Small intestine (tissue), 7 donors: ENCODE measurements at regions not wholly inside any gene's neighbourhood (a gene's known extent, or its start where the extent isn't known, plus 50 kb on each side); places are given as distances from the start of the nearest gene placed in this dataset.

ENCODE experiments used
- DNase-seq, 2 donors: peaks; one replicate each; pipeline versions ENCODE4 v3.0.0 to v3.0.0-alpha.2; 2013
- FAIRE-seq: peaks from 2 replicates; lab custom pipeline; 2012; peaks lifted over from hg19 to GRCh38; lab: Jason Lieb, UNC
- H3K27ac ChIP-seq, 3 donors: one replicate each; pipeline ENCODE4 v1.5.1; 2013; ENCODE audit warnings: low read length in 2 of 3, mild to moderate bottlenecking in 2 of 3, control low read depth in 1 of 3, inconsistent platforms in 1 of 3, low read depth in 1 of 3, moderate library complexity in 1 of 3
- H3K27me3 ChIP-seq, 3 donors: one replicate each; pipeline ENCODE4 v1.6.1; 2013; ENCODE audit warnings: low read length in 3 of 3, inconsistent platforms in 1 of 3; ENCODE audit not compliant: control insufficient read depth in 3 of 3, insufficient read depth in 3 of 3
- H3K36me3 ChIP-seq, 3 donors: one replicate each; pipeline ENCODE4 v1.6.1; 2013; ENCODE audit warnings: low read length in 3 of 3, inconsistent platforms in 1 of 3, low read depth in 1 of 3, mild to moderate bottlenecking in 1 of 3, moderate library complexity in 1 of 3; ENCODE audit not compliant: control insufficient read depth in 3 of 3, insufficient read depth in 2 of 3
- H3K4me1 ChIP-seq, 3 donors: one replicate each; pipeline ENCODE4 v1.6.1; 2013; ENCODE audit warnings: low read length in 2 of 3, inconsistent platforms in 1 of 3, low read depth in 1 of 3, mild to moderate bottlenecking in 1 of 3, moderate library complexity in 1 of 3; ENCODE audit not compliant: control insufficient read depth in 3 of 3, insufficient read depth in 2 of 3
- H3K4me3 ChIP-seq, 3 donors: one replicate each; pipeline ENCODE4 v1.5.1; 2013; ENCODE audit warnings: low read length in 3 of 3, control low read depth in 1 of 3, inconsistent platforms in 1 of 3, low read depth in 1 of 3, mild to moderate bottlenecking in 1 of 3, moderate library complexity in 1 of 3
- H3K9me3 ChIP-seq, 2 donors: one replicate each; pipeline ENCODE4 v1.6.1; 2013; ENCODE audit warnings: low read depth in 1 of 2, low read length in 1 of 2; ENCODE audit not compliant: control insufficient read depth in 2 of 2, insufficient read depth in 1 of 2
- WGBS, 3 donors: extraction: QIAGEN DNeasy Blood & Tissue Kit; methylation state at CpG; one replicate each; pipeline ENCODE4 v1.1.7; 2013; 5-methylcytosine and 5-hydroxymethylcytosine counted together
- donor health status: healthy with polysubstance abuse.
- donor health status: control.
- donor health status: control.
- donor health status: Bipolar disorder and iron deficiency.
- donor health status: healthy.

DNA sequence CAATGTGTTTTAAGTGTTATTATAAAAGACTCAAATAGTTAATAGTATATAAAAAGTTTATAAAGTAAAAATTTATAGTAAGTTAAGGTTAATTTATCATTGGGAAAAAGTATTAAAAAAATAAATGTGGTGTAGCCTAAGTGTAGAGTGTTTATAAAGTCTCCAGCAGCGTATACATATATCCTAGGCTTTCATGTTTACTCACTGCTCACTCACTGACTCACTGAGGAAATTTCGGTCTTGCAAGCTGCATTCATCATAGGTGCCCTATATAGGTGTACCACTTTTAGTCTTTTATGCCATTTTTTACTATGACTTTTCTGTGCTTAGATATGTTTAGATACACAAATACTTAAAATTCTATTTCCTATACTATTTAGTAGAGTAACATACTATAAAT lies 866.0 kb downstream of the CBLN2 start:
- peaks cover 0 to 2% of the 10 kb centered on the region in 2 donors for H3K9me3 ChIP-seq
- no peak overlapping the region for H3K4me3 ChIP-seq
- no peaks in the 10 kb centered on the region for H3K36me3 ChIP-seq
- WGBS, 3 donors: 68 to 78% (median 72%) methylated on average over 2 of the region's 2 CpGs
- FAIRE-seq (no peak), DNase-seq (no peak)
- H3K27ac ChIP-seq: no peak overlapping the region
- H3K4me1 ChIP-seq: no peaks in the 10 kb centered on the region
- H3K27me3 ChIP-seq: no peaks in the 10 kb centered on the region

- H3K9me3 ChIP-seq: no peaks in the 10 kb centered on the region
- FAIRE-seq: no peak
- 83 to 89% (median 86%) methylated on average over 10 of the region's 10 CpGs for WGBS, 3 donors
Observed at GRCh38 chr18:71673954-71674353, 870.2 kb downstream of the CBLN2 start.

DNA sequence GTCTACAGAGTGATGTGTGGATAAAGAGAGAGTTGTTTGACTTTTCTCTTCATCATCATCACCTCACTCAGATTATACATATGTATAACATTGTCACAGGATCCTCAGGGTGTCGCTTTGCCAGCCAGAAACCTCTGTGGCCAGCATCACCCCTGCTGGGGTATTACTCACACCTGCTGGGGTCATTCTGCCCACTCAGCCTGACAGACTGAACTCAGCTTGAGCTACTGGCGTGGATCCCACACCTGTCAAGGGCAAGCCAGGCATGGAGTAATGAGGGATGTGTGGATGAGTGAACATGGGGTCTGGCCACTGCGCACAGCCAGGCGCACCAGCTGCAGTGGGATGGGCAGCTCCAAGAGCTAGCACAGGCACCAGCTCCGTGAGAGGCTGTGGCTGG lies 870.6 kb downstream of the CBLN2 start:
- no peak for DNase-seq
- H3K9me3 ChIP-seq: no peaks in the 10 kb centered on the region
- whole genome bisulfite sequencing, 3 donors: 78 to 84% (median 78%) methylated on average over 5 of the region's 5 CpGs
- no peak overlapping the region for H3K4me3 ChIP-seq
- no peak for FAIRE-seq
- H3K36me3 ChIP-seq: no peaks in the 10 kb centered on the region
- H3K27me3 ChIP-seq: no peaks in the 10 kb centered on the region
- no peaks in the 10 kb centered on the region for H3K4me1 ChIP-seq
- no peak overlapping the region for H3K27ac ChIP-seq

More at GRCh38 chr18:71673954-71674353, 870.2 kb downstream of the CBLN2 start:
- Histone ChIP-seq H3K4me1 (no peaks in the 10 kb centered on the region), H3K27ac (no peak overlapping the region), H3K27me3 (no peaks in the 10 kb centered on the region), H3K4me3 (no peak overlapping the region), H3K36me3 (no peaks in the 10 kb centered on the region)
- no peak for DNase-seq

DNA sequence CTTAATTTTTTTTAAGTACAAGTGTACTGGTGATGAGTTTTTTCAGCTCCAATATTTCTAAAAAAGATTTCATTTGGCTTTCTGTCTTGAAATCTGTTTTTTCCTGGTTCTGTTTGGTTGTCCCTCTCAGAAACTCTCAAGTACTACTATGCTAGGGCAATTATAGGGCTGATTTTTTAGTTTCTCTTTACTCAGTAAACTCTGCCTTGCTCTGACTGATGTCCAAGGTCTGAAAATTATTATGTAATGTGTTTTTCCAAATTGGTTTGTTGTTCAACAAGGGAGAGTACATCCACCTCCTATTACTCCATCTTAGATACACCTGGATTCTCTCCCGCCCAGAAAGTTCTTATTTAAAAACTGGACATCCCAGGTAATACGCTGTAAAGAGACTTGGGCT lies 877.7 kb downstream of the CBLN2 start:
- FAIRE-seq: no peak
- Histone ChIP-seq H3K27me3 (no peaks in the 10 kb centered on the region), H3K4me1 (no peaks in the 10 kb centered on the region), H3K4me3 (no peak overlapping the region), H3K27ac (no peak overlapping the region), H3K36me3 (no peaks in the 10 kb centered on the region), H3K9me3 (no peaks in the 10 kb centered on the region)
- 83 to 92% (median 86%) methylated on average over 2 of the region's 2 CpGs for WGBS, 3 donors
- no peak for DNase-seq

- no peak for FAIRE-seq
- H3K27me3 ChIP-seq: no peaks in the 10 kb centered on the region
- no peak for DNase-seq
Observed at GRCh38 chr18:71665131-71665530, 879.0 kb downstream of the CBLN2 start.

GRCh38 chr18:71643822-71644221 lies 900.3 kb downstream of the CBLN2 start:
- Histone ChIP-seq H3K4me1 (no peaks in the 10 kb centered on the region), H3K36me3 (no peaks in the 10 kb centered on the region), H3K27me3 (no peaks in the 10 kb centered on the region), H3K4me3 (no peak overlapping the region), H3K27ac (no peak overlapping the region), H3K9me3 (peaks cover 0 to 6% of the 10 kb centered on the region in 2 donors)
- FAIRE-seq (no peak), DNase-seq (no peak)
- 91 to 94% (median 93%) methylated on average over 12 of the region's 12 CpGs for WGBS, 3 donors

More at GRCh38 chr18:71665131-71665530, 879.0 kb downstream of the CBLN2 start:
- no peaks in the 10 kb centered on the region for H3K9me3 ChIP-seq
- no peak overlapping the region for H3K4me3 ChIP-seq
- no peaks in the 10 kb centered on the region for H3K36me3 ChIP-seq
- no peak overlapping the region for H3K27ac ChIP-seq
- no peaks in the 10 kb centered on the region for H3K4me1 ChIP-seq

DNA sequence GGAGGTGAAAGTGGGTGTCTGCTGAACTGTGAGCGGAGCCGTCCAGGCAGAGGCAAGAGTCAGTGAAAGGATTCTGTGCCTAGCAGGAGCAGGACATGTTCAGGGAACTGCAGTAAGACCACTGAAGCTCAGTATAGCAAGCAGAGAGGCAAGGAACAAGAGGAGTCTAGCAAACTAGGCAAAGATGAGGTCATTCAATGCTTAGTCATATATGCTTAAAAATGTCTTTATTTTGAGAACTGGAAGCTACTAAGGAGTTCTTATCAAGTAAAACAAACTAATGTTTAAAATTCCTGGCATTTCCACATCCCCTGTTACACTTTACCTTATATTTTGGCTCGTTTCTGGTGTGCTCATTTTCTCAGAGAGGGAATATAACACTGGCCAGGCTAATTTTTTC lies 913.4 kb downstream of the CBLN2 start:
- H3K9me3 ChIP-seq: no peaks in the 10 kb centered on the region
- no peaks in the 10 kb centered on the region for H3K4me1 ChIP-seq
- FAIRE-seq (no peak), DNase-seq (no peak)
- H3K4me3 ChIP-seq: no peak overlapping the region
- H3K27me3 ChIP-seq: no peaks in the 10 kb centered on the region
- no peaks in the 10 kb centered on the region for H3K36me3 ChIP-seq
- 63 to 72% (median 65%) methylated on average over 3 of the region's 3 CpGs for WGBS, 3 donors
- H3K27ac ChIP-seq: no peak overlapping the region

DNA sequence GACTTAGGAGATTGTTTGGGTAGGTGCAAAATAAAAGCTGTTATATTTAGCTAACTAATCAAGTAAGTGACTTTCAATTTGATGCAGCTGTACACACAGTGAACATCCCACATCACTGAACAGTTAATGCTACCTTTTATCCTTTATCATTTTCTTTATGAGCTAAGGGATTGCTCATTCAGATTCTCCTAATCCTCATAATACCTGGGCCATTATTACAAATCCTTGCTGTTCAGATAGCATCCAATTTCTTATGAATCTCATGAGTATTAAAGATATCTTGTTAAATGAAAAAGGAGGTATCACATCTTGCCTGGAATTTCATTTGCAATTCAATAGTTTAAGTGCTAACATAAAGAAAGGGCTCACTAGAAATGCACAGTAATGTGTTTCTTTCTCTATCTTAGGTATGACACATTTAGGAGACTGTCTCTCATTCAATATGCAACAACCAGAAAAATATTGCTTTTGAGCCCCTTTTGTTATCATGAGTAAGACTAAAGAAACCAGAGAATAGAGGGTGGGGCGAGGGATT lies 918.5 kb downstream of the CBLN2 start:
- DNase-seq (no peak), FAIRE-seq (no peak)
- Histone ChIP-seq H3K4me3 (no peak overlapping the region), H3K27ac (no peak overlapping the region), H3K36me3 (no peaks in the 10 kb centered on the region), H3K9me3 (no peaks in the 10 kb centered on the region), H3K4me1 (no peaks in the 10 kb centered on the region), H3K27me3 (no peaks in the 10 kb centered on the region)
- WGBS, 3 donors: 85 to 89% (median 88%) methylated on average over 1 of the region's 1 CpG

GRCh38 chr18:71598374-71598773 lies 945.8 kb downstream of the CBLN2 start:
- Histone ChIP-seq H3K4me1 (no peaks in the 10 kb centered on the region), H3K9me3 (no peaks in the 10 kb centered on the region), H3K27ac (no peak overlapping the region), H3K36me3 (no peaks in the 10 kb centered on the region), H3K27me3 (no peaks in the 10 kb centered on the region), H3K4me3 (no peak overlapping the region)
- DNase-seq (no peak), FAIRE-seq (no peak)
- 10 to 37% (median 19%) methylated on average over 1 of the region's 1 CpG for WGBS, 3 donors
